GM18907 (cell line): ENCODE measurements at regions not wholly inside any gene's neighbourhood (a gene's known extent, or its start where the extent isn't known, plus 50 kb on each side); places are given as distances from the start of the nearest gene placed in this dataset.
"Not testable (repeated sequence)": the region's sequence is repeated elsewhere in the genome, so short reads cannot be mapped to it uniquely, and the experiment has no call there.

Source experiments
- ATAC-seq: cut with Tn5 transposase; IDR thresholded peaks from one replicate; pipeline ENCODE4 v1.9.1; 2021; ENCODE audit warnings: mild to moderate bottlenecking, moderate library complexity; ENCODE audit not compliant: unreplicated experiment

DNA sequence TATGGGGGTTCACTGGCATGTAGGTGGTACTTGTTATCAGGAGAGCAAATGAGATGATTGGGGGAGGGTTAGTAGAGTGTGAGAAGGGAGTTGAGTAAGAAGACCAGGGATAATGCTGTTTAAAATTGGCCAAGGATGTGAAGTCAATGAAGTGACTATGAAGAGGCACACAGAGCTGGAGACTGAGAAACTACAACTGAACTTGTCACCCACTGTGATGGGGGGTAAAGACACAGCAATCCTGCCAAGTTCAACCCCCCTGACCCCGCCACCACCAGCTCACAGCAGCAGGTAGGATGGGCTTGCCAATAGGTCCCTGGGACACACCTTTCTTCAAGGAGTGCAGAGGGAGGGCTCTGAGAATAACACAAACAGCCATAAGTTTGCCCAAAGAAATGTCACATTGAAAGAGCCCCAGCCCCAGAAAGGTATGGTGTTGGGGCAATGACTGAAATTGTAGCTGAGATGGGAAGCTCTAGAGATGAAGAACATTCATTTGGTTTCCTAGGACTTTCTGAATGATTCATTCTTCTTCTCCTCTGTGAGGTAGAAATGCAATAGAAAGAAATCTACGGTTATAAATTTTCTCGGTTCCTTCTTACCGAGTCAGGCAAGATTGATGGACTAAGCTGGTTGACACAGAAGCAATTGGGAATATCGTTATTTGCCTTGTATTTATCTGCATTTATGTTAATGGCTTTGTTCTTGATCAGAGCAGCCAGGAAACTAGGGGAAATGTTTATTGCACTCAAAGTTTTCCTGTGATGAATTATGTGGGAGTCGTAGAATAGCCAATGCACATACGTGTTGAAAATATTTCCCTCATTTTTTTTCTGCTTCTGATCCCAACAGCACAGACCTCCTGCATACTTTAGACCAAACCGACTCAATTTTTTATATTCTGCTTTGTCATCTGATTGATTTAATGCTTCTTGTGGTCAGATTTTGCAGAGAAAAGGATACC is 595.2 kb upstream of the CDH11 start:
- no peak for ATAC-seq

DNA sequence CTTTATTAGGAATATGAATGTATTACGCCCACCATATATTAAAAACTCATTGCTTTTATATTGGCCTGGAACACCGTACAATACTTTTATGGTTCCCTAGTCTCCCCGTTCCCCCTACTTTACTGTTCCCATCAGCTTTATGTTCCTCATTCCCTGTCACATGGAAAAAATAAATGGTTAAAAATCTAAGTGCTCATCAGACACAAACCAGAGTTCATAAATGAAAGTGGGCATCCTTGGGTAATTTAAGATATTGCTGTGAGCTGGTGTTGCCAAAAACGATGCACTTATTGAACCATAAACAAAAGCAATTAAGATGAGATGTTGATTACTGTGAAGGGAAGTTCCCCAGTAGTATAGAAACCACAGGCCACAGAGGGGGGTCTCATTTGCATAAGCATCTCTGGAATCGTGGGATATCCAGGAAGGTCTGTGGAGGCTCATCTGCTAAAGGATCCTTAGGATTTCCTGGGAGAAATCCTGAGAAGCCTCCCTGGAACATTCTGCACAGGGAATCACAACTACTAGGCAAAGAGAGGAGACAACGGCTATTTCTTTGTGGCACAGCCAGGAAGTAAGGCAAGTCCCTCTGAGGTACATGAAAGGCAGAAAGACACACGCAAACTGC is 591.4 kb upstream of the CDH11 start:
- ATAC-seq, result no peak

DNA sequence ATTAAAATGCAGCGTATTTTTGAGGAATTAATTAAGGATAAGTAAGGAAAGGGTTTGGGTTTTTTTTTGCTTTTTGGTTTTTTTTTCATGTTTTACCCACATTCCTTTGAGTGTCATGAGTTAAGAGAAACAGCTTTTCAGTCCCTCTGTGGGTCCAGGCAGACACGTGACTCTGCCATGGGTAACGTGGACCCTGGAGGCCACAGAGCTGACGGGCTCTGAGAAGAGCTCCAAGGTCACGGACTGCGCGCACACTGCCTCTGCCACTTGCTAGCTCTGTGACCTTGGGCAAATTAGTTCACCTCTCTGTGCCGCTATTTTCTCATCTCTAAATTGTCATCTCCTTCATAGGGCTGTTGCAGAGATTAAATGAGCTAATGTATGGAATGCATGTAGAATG is 588.2 kb upstream of the CDH11 start:
- no peak for ATAC-seq

DNA sequence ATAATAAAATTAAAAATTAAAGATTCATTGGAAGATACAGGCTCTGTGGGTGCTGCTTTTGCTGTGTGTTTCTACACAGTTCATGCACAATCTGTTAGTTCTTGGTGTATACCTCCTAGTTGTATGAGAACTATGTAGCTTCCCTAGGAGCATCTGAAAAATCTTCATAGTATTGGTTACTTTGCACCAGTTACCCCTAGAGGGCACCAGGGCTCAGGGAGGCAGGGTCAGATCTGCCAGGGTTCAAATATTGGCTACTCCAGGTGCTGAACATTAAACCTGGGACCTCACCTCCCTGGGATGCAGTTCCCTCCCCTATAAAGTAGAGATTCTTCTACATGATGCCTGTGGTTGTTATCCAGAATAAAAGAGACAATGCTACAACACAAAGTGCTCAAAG is 583.0 kb upstream of the CDH11 start:
- ATAC-seq, result no peak

DNA sequence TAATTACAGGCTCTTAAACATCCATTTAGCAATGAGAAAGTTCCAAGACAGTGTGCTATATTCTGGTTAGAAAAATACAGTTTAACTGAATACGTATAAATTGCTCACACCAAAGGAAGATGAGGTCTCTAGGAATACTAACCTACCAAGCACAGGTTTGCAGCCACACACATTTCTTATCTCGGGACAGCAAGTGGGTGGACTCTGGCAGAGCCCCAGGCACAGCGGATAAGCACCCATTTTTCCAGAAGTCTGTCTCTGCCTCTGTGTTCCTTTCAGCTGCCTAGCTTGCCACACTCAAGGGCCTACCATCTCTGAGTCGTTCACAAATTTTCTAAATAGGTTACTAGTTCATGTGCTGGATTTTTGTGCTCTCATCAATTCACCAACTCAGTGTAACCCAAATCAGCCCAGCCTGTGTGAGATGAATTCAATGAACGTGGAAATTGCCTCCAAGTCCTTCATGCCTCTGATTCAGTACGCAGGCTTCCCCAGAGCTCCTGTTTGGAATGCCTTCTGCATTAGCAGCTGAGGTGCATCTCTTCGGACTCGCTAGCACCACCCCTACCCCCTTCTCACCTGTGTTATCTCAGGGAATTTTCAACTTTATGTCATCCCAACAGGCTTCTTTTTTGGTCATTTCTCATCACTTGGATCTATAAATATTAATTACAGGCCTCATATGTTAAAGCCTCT is 581.0 kb upstream of the CDH11 start:
- ATAC-seq, result no peak

DNA sequence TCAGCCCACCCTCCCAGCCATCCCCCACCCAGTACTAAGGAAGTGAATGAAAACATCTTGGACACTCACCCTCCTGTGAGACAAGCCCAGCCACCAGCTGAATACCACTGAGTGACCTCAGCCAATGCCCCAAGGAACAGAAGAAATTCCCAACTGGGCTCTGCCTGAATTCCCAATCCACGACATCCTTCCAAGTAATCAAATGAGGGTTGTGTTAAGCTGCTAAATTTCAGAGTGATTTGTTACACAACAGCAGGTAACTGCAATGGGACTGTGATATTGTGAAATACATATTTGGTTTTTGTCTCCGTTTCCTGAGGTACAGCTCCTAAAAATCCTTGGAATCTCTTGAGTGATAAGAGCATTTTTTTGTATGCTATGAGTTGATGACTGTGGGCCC is 578.7 kb upstream of the CDH11 start:
- ATAC-seq, result no peak

DNA sequence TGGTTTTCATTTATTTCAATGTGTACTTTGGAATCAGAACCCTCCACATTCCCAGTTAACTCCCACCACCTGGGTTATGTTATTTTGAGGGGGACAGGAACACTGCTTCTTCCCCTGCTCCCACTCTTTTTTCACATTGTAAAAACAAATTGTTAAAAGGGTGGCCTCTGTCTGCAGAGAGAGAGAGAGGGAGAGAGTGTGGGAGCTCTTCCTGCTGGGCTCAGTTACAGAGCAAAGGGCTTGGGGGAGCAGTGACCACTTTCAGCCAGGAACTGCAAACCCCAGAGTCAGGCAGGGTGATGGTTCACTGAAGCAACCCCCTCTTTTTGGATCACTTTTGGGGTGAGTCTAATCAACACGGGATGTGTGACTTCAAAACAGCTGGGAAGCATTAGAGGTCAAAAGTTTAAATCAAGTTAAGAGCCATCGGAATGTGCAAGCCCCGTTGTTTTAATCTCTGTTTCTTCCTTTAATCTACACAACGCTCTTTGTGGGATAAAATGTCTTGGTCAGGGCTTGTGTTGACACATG is 577.0 kb upstream of the CDH11 start:
- no peak for ATAC-seq

DNA sequence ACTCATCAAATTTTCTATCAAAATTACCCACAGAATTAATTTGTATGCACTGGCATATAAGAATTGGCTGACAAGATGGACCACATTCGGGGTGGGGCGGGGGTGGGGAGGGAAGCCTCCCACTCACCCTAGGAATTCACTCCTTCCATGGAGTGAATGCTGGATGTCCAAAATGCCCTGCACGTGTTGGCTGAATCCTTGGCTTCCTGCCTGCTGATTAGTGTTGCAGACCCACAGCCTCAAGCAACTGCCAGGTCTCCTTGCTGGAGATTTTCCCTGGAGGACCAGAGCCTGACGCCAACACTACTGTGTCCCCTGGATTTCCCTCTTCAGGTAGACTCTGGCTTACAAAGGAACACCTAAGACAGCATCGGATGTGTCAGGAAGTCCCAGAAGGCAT is 575.7 kb upstream of the CDH11 start:
- no peak for ATAC-seq

DNA sequence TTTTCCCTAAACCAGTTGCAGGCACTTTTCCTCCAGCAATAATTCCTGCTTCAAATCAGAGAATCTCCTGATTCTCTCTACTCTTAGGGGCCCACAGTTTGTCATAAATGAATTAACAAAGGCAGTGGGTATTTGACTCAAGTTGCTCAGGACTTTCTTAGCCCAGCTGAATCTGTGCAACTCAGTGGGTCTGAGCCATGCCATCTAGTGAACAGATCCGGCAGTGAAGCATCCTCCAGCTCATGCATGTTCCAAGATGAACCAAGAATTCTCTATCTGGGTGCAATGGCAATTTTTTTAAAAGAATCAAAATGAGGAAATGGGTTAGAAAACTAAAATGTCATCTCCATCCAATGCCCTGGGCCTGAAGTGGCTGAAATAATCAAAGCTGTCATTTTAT is 575.2 kb upstream of the CDH11 start:
- ATAC-seq, result no peak

DNA sequence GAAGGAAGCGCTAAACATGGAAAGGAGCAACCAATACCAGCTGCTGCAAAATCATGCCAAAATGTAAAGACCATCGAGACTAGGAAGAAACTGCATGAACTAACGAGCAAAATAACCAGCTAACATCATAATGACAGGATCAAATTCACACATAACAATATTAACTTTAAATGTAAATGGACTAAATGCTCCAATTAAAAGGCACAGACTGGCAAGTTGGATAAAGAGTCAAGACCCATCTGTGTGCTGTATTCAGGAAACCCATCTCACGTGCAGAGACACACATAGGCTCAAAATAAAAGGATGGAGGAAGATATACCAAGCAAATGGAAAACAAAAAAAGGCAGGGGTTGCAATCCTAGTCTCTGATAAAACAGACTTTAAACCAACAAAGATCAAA is 570.0 kb upstream of the CDH11 start:
- not testable (repeated sequence) for ATAC-seq

DNA sequence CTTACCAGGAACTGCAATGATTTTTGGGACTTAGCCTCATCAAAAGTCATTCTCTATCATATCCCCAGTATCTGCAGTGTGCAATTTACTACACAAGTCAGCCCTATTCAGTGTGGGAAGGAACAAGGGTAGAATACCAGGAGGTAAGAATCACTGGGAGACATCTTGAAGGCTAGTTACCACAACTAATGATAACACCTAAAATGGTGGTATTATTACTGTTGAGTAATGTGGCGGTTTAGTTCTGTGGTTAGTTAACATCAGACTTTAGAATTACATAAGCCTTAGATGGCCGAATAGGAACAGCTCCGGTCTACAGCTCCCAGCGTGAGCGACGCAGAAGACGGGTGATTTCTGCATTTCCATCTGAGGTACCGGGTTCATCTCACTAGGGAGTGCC is 567.9 kb upstream of the CDH11 start:
- ATAC-seq, result no peak

DNA sequence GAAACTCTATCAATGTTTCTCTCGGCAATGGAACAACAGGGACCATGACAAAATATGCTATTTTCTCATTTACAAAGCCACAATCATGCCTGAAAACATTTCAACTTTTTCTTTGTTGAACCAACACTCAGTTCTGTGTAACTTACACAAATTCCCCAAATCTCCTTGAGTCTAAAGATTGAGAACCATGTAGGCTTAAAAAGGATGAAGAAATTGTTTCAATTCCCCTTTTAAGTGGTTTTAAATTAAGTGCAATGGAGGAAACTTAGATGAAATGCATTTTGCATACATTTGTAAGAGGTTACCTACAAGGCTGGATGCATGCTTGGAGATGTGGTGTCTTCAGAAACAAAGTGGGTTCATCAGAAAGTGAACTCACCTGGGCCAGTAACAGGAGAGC is 566.4 kb upstream of the CDH11 start:
- ATAC-seq, result no peak

DNA sequence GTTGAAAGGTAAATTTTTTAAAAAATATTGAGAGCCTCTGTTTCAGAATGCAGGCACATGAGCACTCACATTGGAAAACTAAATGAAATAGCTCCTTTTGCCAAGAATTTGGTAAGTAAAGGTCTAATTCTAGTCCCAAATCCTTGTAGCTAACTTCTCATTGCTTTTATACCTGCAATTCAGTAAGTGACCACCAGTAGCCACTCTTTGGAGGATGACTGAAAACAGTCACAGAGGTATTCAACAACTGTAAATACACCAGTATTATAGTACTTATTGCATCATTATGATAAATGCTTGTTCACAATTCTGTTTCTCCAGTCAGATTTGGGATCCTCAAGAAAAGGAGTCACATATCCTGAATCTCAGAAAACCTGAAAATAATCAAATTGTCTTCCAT is 562.4 kb upstream of the CDH11 start:
- ATAC-seq, result no peak

DNA sequence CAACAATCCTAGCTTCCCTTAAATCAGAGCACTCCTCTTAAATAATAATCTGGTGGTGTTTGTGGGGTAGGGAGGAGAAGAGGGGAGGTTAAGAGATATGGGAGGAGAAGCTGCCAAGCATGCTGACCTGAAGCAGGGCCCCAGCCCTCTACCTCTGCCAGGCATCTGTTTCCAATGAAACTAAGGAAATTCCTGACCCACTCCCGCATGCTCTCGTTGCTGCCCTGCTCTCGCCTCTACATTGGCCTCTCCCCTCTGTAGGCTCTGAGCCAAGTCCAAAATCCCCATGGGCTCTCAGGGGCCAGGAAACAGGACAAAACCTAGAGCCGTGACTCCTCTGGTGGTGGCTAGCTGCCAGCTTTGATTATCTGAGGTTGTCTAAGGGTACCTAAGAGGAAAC is 559.5 kb upstream of the CDH11 start:
- no peak for ATAC-seq

DNA sequence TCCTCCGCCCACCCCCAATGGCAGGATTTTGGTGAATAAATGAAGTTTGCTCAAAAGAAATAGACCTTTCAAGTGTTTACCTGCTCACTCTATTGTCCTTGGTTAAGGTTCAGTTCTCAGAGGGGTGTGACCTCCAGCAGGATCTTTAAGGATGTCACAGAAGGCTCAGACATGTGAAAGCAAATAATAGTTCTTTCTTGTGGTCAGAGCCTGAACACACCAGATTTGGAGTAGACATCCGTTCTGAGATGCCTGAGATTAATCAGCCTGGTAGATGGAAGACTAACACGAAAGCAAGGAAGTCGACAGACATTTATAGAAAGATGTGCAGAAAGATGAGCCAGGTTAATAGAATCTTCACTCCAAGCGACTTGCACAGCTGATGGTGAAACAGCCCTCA is 557.9 kb upstream of the CDH11 start:
- no peak for ATAC-seq

DNA sequence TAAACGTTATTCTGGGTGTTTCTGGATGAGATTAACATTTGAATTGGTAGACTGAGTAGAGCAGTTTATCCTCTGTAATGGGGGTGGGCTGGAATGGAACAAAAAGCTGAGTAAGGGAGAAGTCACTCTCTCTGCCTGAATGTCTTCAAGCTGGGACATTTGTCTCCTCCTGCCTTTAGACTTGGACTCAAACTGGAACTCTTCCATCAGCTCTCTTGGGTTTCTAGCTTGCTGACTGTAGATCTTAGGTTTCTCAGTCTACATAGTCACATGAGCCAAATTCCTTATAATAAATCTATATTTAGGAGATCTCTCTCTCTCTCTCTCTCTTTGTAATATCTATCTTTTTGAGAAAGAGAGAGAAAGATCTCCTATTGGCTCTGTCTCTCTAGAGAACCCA is 553.3 kb upstream of the CDH11 start:
- ATAC-seq, result no peak

DNA sequence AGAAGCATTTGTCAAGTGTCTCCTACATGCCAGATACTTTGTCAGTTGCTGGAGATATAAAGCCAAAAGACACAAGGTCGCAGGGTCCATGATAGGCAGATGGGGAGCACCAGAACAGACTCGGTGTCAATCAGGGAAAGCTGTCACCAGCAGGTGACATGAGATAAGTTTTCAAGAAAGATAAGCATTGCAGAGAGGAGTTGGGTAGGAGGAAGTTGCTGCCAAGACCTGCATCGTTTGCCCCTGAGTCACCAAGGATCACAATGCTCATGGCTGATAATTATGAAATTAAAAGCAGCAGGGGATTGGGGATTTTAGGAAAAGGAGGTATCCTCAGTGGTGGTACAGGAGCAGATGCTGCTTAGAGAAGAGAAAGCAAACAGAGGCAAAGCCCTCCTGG is 551.1 kb upstream of the CDH11 start:
- ATAC-seq, result no peak

DNA sequence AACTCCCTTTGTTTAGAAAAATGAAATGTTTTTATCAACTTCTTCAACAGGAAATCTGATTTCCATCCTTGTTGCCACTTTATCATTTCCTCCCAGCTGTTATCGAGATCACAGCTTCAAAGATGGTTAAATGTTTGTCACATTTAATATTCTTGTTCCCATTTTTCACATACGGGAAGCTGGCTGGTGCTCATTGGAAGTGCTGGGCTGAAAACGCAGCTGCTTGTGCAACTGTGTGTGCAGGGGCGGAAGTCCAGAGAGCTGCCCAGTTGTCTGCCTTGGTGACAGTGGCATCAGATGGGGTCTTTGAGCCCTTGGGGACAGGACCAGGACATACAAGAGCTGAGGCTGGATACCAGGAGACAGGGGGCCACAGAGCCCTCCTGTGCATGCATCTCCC is 549.2 kb upstream of the CDH11 start:
- ATAC-seq, result no peak

DNA sequence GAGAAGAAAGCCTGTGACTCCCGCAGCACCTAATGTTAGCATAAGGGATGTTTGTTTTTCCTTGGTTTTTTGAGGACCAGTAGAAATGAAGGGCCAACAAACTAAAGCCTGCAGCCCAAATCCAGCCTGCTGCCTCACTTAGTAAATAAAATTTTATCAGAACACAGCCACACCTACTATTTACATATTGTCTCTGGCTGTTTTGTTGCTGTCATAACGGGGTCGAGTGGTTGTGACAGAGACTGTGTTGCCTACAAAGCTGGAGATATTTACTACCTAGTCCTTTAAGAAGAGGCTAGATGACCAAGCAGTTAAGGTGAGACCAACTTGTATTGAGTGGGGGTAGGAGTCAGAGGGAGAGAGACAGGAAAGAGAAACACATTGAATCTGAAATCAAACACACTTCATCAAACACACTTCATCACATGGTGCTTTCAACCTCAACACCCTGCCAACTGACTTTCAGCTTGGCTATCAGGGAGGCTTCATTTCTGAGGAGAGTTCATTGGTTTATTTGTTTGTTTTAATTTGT is 546.3 kb upstream of the CDH11 start:
- no peak for ATAC-seq

DNA sequence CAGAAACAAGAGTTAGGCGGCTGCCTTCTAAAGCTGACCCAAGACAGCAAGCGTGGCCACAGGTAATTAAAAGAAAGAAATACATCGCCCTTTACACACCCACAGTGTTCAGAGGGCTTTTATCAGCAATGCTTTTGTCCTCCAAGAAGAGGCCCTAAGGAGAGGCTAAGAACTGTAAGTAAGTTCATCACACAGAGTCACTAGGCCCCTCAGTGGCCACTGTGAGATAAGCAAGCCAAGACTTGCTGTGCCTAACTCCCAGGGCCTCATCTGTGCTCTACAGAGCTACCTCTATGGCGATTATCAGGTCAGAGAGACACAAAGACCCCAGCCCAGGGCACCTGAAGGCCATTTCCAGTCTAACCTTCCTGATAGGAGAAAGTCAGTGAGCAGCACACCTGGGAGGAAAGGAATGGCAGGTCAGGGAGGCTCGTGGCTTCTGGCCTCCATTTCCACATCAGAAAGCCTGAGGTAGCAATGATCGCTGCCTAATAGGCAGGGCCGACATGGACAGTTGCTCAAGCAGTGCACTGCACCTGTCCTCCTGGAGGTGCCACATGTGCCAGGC is 545.2 kb upstream of the CDH11 start:
- no peak for ATAC-seq
